Fibroblast of lung (primary cell): ENCODE measurements at regions not wholly inside any gene's neighbourhood (a gene's known extent, or its start where the extent isn't known, plus 50 kb on each side); places are given as distances from the start of the nearest gene placed in this dataset.

Experiments
- CTCF ChIP-seq, 2 donors: IDR thresholded peaks in 1 of 2; conservative IDR thresholded peaks in 1 of 2; 1 replicate in 1 of 2; 2 replicates in 1 of 2; pipeline ENCODE4 v1.5.1; 2011 to 2012; ENCODE audit warnings: low read length in 2 of 2, control low read depth in 1 of 2, inconsistent platforms in 1 of 2, low read depth in 1 of 2, mild to moderate bottlenecking in 1 of 2
- EZH2 ChIP-seq: IDR thresholded peaks from 2 replicates; pipeline ENCODE4 v1.5.1; 2012; ENCODE audit warnings: low read length, control low read depth, mild to moderate bottlenecking; ENCODE audit errors: missing control alignments

GRCh38 chr17:36727577-36727976 lies 126.2 kb downstream of the MRM1 start:
- TF ChIP-seq CTCF (conservative IDR thresholded peaks at IDR 0.05 in 1 of 2, IDR thresholded peaks at IDR 0.05 in 1 of 2; ENCODE audit: low read depth in 1 of 2, low read length in 2 of 2) = no peak
- TF ChIP-seq EZH2 = no peak
